CD4-positive, alpha-beta T cell treated with Interleukin-21 for 1 hour (primary cell): ENCODE measurements at regions not wholly inside any gene's neighbourhood (a gene's known extent, or its start where the extent isn't known, plus 50 kb on each side); places are given as distances from the start of the nearest gene placed in this dataset.
"Not testable (repeated sequence)": the region's sequence is repeated elsewhere in the genome, so short reads cannot be mapped to it uniquely, and the experiment has no call there.

Experiments
- DNase-seq: peaks from one replicate; pipeline ENCODE4 v3.0.0-alpha.2; 2020

GRCh38 chr21:14903172-14903865 is 161.5 kb downstream of the NRIP1 start:
- DNase-seq: no peak

- no peak for DNase-seq
Observed at GRCh38 chr21:14901482-14901958, 163.3 kb downstream of the NRIP1 start.

DNA sequence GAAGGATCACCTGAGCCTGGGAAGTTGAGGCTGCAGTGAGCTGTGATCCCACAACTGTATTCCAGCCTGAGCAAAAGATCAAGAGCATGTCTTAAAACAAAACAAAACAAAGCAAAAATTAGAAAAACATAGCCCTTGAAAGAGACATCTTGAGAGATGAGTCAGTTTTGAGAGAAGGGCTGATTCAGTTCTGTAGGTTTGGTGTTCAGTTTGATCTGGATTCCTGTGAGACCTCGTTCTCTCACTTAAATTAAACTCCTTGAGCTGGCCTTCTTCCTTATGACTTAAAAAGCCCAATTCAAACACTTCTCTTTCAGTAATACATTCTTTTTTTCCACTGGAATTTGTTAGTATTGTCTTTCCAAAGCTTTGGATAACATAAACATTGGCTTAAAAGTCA is 164.2 kb downstream of the NRIP1 start:
- no peak for DNase-seq

GRCh38 chr21:14900058-14900457 is 164.7 kb downstream of the NRIP1 start:
- DNase-seq: no peak

DNA sequence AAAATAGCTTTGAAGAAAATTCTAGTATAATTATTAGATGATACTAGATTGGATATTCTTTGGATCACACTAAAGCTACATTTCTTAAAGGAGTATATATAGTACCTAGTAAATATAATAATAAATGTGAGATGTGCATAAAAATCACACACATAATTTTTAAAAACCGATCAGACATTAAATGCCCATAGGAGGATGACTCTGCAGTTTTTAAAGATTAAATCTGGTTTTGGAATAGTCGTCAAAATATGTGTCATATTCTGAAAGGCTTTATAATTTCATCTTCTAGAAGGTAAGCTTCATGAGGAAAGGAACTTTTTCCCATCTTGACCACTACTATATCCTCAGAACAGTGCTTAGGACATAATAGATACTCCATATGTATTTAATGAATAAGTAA is 169.0 kb downstream of the NRIP1 start:
- DNase-seq: no peak

- no peak for DNase-seq
Observed at GRCh38 chr21:14890141-14890540, 174.7 kb downstream of the NRIP1 start.

DNA sequence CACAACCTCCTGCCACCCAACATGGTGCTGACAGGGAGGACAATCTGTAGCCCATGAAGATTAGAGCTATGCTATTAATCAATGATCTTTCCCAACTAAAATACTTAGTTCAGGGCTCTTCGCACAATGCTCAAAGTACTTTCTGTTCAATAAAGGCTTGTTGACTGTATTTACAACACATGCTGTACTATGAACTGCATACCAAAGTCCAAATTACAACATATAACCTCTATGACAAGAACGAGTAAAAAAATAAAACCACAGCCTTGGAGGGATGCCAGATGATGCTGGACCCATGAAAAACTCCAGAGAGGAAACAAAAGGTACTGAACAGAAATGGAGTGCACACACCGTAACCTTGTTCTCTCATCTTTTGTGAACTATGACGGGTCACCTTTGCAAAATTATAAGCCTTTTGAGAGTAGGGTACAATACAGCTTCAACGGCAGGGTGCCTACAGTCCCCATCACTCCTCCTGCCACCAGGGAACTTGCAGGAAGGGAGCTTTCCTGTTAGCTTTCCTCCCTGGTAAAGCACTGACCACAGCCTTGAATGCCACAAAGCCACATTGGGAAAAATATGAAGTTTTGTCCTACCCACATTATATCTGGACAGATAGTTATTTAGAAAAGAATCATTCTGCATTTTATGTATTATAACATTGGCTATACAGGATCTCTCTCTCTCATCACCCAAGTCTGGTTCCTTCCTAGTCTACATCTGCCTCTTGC is 175.6 kb downstream of the NRIP1 start:
- no peak for DNase-seq

- no peak for DNase-seq
Observed at GRCh38 chr21:14888202-14888601, 176.6 kb downstream of the NRIP1 start.

DNA sequence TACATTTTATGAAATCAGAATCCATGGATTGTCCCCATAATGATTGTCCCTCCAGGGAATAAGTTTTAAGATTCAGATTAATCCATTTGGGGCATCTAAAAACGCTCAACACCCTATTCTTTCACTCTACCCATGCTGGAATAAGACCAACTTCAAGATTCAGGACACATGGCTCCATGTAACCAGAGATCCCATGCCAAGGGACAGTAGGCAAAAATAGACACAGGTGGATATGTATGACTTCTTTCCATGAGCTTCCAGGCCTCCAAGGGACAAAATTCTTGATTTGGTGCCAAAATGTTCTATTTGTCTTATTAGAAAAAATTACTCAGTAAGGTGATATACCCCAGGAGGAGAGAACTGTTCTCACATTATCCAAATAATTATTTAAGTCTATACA is 178.8 kb downstream of the NRIP1 start:
- no peak for DNase-seq

DNA sequence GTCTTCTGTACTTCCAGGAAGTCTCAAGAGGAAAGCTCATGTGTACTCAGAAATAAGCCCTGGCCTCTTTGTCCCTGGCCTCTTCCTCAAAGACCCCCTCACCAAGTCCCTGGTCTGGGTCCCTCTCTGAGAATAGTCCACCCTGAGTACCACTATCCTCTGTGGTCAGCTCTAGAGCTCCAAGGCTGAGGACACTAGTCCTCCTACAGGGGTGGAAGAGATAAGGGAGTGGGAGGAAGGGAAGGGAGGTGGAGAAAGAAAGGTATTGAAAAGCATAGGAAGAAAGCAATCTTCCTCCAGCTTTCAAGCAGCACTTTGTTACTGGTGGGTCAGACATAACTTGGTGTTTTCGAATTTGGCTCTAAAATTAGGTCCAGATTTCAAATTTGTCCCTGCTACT is 181.4 kb downstream of the NRIP1 start:
- no peak for DNase-seq

GRCh38 chr21:14882545-14882944 is 182.3 kb downstream of the NRIP1 start:
- DNase-seq: not testable (repeated sequence)

- no peak for DNase-seq
Observed at GRCh38 chr21:14881863-14882499, 182.8 kb downstream of the NRIP1 start.

DNA sequence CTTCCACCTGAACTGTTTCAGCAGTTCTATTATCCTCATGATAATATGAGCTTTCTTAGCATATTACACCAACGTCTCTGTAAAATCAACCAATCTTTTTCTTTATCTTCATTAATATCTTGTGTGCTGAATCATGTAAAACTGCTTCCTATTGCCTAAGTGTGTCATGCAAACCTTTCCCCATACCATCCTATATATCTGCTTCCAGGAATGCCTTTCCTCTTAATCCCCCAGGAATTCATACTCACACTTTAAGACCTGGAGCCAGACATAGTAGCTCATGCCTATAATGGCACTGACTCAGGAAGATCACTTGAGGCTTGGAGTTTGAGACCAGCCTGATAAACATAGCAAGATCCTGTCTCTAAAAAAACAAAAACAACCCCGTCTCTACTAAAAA is 183.9 kb downstream of the NRIP1 start:
- no peak for DNase-seq

- DNase-seq: no peak
Observed at GRCh38 chr21:14879458-14879857, 185.3 kb downstream of the NRIP1 start.

GRCh38 chr21:14878971-14879370 is 185.8 kb downstream of the NRIP1 start:
- no peak for DNase-seq

DNA sequence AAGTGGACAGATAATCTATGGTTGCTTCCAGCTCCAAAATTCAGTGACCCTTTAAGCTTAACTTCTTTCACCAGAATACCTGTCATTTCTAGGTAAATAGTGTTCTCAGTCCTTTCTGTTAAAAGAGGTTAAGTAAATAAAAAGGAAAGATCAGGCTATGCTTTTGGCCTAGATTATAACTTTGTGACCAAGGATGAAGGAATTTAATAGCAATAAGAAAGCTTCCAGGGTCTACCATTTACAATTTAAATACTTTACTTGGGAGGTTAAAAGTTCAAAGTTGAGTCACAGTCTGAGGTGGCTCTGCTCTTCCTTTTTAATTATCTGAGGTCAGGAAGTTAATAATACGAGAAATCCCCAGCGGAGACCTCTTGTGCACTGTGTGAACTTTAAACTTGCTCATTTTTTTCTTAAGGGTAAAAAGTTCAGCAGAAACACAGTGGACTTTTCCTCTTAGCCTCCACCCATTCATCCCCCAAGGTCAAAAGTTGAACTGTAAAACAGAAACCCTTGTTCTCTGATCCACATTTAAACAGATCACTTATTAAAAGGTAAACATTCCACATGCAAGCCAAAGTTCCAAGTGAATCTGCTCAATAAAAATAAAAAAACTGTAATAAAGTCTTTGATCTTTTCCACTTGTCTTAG is 187.1 kb downstream of the NRIP1 start:
- DNase-seq: no peak

- no peak for DNase-seq
Observed at GRCh38 chr21:14876524-14876840, 188.3 kb downstream of the NRIP1 start.

- DNase-seq: no peak
Observed at GRCh38 chr21:14875704-14876523, 188.9 kb downstream of the NRIP1 start.

GRCh38 chr21:14875186-14875585 is 189.6 kb downstream of the NRIP1 start:
- no peak for DNase-seq

DNA sequence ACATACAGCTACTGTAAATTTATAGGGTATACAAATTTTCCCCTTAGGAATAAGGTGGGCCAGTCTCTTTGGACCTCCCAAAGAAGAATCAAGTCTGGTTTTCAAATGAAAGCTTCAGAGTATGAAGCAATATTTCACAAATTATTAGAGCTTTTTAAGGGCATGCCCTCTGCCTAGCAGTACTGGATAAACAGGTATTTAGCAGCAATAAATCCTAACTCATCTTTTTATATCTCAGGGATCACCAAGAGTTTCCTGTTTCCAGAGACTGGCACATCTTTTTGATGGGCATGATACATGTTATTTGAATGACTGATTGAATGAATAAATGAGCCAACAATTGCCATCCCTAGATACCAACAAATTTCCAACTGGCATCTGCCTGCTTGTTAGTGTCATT is 190.4 kb downstream of the NRIP1 start:
- no peak for DNase-seq

GRCh38 chr21:14871861-14872260 is 192.9 kb downstream of the NRIP1 start:
- DNase-seq: no peak

DNA sequence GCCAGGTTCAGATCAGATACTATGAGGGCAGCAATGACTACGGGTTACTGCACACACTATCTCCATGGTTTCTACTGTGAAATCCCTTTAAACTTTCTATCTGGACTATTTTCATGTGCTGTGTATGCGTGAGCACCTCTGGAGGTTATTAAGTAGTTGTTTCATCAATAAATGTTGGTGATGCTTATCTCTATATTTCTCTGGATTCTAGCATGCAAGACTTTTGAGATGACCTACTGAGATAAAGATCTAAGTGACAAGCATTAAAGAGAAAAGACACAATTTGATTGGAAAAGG is 194.0 kb downstream of the NRIP1 start:
- no peak for DNase-seq
